ACC112 (cell line): ENCODE measurements at regions not wholly inside any gene's neighbourhood (a gene's known extent, or its start where the extent isn't known, plus 50 kb on each side); places are given as distances from the start of the nearest gene placed in this dataset.
"Not testable (repeated sequence)": the region's sequence is repeated elsewhere in the genome, so short reads cannot be mapped to it uniquely, and the experiment has no call there.

Experiments
- H2AFZ ChIP-seq: fragments of 200-600 bp; sonication (generic); one replicate; pipeline ENCODE4 v1.6.0; 2017; ENCODE audit warnings: antibody characterized with exemption, low read length; ENCODE audit not compliant: unreplicated experiment
- H3K27ac ChIP-seq: fragments of 200-600 bp; sonication (generic); 2 replicates; pipeline ENCODE4 v1.5.1; 2014; ENCODE audit warnings: low read depth, mild to moderate bottlenecking, antibody characterized with exemption, low read length, moderate library complexity
- H3K27me3 ChIP-seq: fragments of 200-600 bp; sonication (generic); 2 replicates; pipeline ENCODE4 v1.6.1; 2014; ENCODE audit warnings: mild to moderate bottlenecking, antibody characterized with exemption, low read length, moderate library complexity, mixed read lengths; ENCODE audit not compliant: insufficient read depth
- H3K36me3 ChIP-seq: fragments of 200-600 bp; sonication (generic); 2 replicates; pipeline ENCODE4 v1.6.1; 2016; ENCODE audit warnings: mild to moderate bottlenecking, antibody characterized with exemption, low read length, moderate library complexity, mixed read lengths; ENCODE audit not compliant: insufficient read depth
- H3K4me1 ChIP-seq: fragments of 200-600 bp; sonication (generic); one replicate; pipeline ENCODE4 v1.6.1; 2016; ENCODE audit warnings: low read length, mixed read lengths; ENCODE audit not compliant: insufficient read depth, unreplicated experiment, control insufficient read depth
- H3K4me3 ChIP-seq: fragments of 200-600 bp; sonication (generic); 2 replicates; pipeline ENCODE4 v1.5.1; 2014; ENCODE audit warnings: mild to moderate bottlenecking, low read depth, low read length
- H3K79me2 ChIP-seq: fragments of 200-600 bp; sonication (generic); one replicate; pipeline ENCODE4 v1.6.0; 2016; ENCODE audit warnings: low read length; ENCODE audit not compliant: control insufficient read depth, unreplicated experiment, insufficient read depth

- Histone ChIP-seq H3K27me3 (0 out of 2 replicates have a peak, but pooled peaks cover 11% of the 10 kb centered on the region), H2AFZ (no peak overlapping the region), H3K27ac (no peak overlapping the region), H3K36me3 (no peaks in the 10 kb centered on the region), H3K4me3 (no peak overlapping the region), H3K4me1 (no peaks in the 10 kb centered on the region), H3K79me2 (no peaks in the 10 kb centered on the region)
Observed at GRCh38 chr20:20796766-20797440, 84.5 kb upstream of the RALGAPA2 start.

- no peak overlapping the region for H3K4me3 ChIP-seq
- H3K36me3 ChIP-seq, result no peaks in the 10 kb centered on the region
- no peak overlapping the region for H2AFZ ChIP-seq
- no peak overlapping the region for H3K27ac ChIP-seq
- no peaks in the 10 kb centered on the region for H3K4me1 ChIP-seq
- H3K79me2 ChIP-seq, result no peaks in the 10 kb centered on the region
- 0 out of 2 replicates have a peak, but pooled peaks cover 11% of the 10 kb centered on the region for H3K27me3 ChIP-seq
Observed at GRCh38 chr20:20795721-20796120, 83.3 kb upstream of the RALGAPA2 start.

GRCh38 chr20:20795119-20795518, 82.7 kb upstream of the RALGAPA2 start:
- Histone ChIP-seq H3K36me3 (no peaks in the 10 kb centered on the region), H3K79me2 (no peaks in the 10 kb centered on the region), H3K4me1 (no peaks in the 10 kb centered on the region), H2AFZ (no peak overlapping the region), H3K27me3 (0 out of 2 replicates have a peak, but pooled peaks cover 11% of the 10 kb centered on the region), H3K4me3 (no peak overlapping the region), H3K27ac (no peak overlapping the region)

GRCh38 chr20:20793591-20793990, 81.1 kb upstream of the RALGAPA2 start:
- Histone ChIP-seq H3K27ac (no peak overlapping the region), H3K36me3 (no peaks in the 10 kb centered on the region), H2AFZ (no peak overlapping the region), H3K4me1 (no peaks in the 10 kb centered on the region), H3K27me3 (peaks cover 10% of the 10 kb centered on the region; the same call in 1 of the 2 replicates), H3K79me2 (no peaks in the 10 kb centered on the region), H3K4me3 (no peak overlapping the region)

- H3K27me3 ChIP-seq, result peaks cover 25% of the 10 kb centered on the region
- H3K27ac ChIP-seq, result no peak overlapping the region
- H2AFZ ChIP-seq, result no peak overlapping the region
- no peak overlapping the region for H3K4me3 ChIP-seq
- no peaks in the 10 kb centered on the region for H3K4me1 ChIP-seq
- no peaks in the 10 kb centered on the region for H3K79me2 ChIP-seq
- H3K36me3 ChIP-seq, result no peaks in the 10 kb centered on the region
Observed at GRCh38 chr20:20791664-20792568, 79.5 kb upstream of the RALGAPA2 start.

- Histone ChIP-seq H3K4me1 (no peaks in the 10 kb centered on the region), H3K27me3 (peaks cover 31% of the 10 kb centered on the region), H3K4me3 (no peak overlapping the region), H3K36me3 (no peaks in the 10 kb centered on the region), H2AFZ (no peak overlapping the region), H3K79me2 (no peaks in the 10 kb centered on the region), H3K27ac (no peak overlapping the region)
Observed at GRCh38 chr20:20788308-20788707, 75.9 kb upstream of the RALGAPA2 start.

DNA sequence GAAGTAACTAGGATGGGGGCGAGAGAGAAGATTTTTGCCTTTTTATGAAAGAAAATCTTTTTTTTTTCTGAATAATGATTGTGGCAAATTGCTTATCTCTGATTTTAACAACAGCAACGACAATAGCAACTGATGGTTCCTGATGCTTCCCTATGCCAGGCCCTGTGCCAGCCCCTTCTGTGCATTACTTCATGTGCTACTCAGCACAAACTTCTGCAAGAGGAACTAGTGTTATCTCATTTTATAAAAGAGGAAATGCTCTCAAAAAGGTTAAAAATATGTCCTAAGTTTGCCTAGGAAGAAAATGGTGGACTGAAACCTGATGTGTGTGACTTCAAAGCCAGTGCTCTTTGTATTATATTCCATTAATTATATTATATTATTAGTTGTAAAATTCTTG, 74.0 kb upstream of the RALGAPA2 start:
- Histone ChIP-seq H3K36me3 (no peaks in the 10 kb centered on the region), H3K27me3 (peaks cover 39% of the 10 kb centered on the region)

GRCh38 chr20:20785226-20785625, 72.8 kb upstream of the RALGAPA2 start:
- Histone ChIP-seq H3K27me3 (peaks cover 46% of the 10 kb centered on the region), H2AFZ (no peak overlapping the region), H3K36me3 (no peaks in the 10 kb centered on the region), H3K4me3 (no peak overlapping the region), H3K4me1 (no peaks in the 10 kb centered on the region), H3K79me2 (no peaks in the 10 kb centered on the region), H3K27ac (no peak overlapping the region)

More for the DNA sequence above, 74.0 kb upstream of the RALGAPA2 start:
- Histone ChIP-seq H3K4me3 (no peak overlapping the region), H3K79me2 (no peaks in the 10 kb centered on the region), H3K27ac (no peak overlapping the region), H2AFZ (no peak overlapping the region), H3K4me1 (no peaks in the 10 kb centered on the region)

DNA sequence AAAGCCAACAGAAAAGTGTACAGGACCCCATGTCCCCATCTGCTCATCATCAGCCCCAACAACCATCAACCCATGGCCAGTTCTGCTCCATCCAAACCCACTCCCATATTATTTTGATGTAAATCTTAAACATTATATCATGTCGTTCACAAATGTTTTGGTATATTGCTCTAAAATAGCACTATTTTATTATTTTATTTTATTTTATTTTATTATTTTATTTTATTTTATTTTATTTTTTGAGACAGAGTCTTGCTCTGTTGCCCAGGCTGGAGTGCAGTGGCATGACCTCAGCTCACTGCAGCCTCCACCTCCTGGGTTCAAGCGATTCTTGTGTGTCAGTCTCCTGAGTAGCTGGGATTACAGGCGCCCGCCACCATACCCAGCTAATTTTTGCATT, 72.0 kb upstream of the RALGAPA2 start:
- H3K36me3 ChIP-seq, H3K4me1 ChIP-seq, H3K79me2 ChIP-seq, H2AFZ ChIP-seq, H3K4me3 ChIP-seq, H3K27ac ChIP-seq: not testable (repeated sequence)
- H3K27me3 ChIP-seq, result peaks cover 45% of the 10 kb centered on the region

- Histone ChIP-seq H2AFZ (no peak overlapping the region), H3K27ac (no peak overlapping the region), H3K27me3 (peaks cover 42% of the 10 kb centered on the region), H3K79me2 (no peaks in the 10 kb centered on the region), H3K4me3 (no peak overlapping the region), H3K4me1 (no peaks in the 10 kb centered on the region), H3K36me3 (no peaks in the 10 kb centered on the region)
Observed at GRCh38 chr20:20783450-20783849, 71.0 kb upstream of the RALGAPA2 start.

GRCh38 chr20:20782755-20783154, 70.3 kb upstream of the RALGAPA2 start:
- Histone ChIP-seq H3K36me3 (no peaks in the 10 kb centered on the region), H3K4me3 (no peak overlapping the region), H3K4me1 (no peaks in the 10 kb centered on the region), H2AFZ (no peak overlapping the region), H3K27me3 (peaks cover 35% of the 10 kb centered on the region), H3K79me2 (no peaks in the 10 kb centered on the region), H3K27ac (no peak overlapping the region)
